Keratinocyte (primary cell): ENCODE measurements at regions not wholly inside any gene's neighbourhood (a gene's known extent, or its start where the extent isn't known, plus 50 kb on each side); places are given as distances from the start of the nearest gene placed in this dataset.

ENCODE experiments used
- EZH2 ChIP-seq: IDR thresholded peaks from one replicate; pipeline ENCODE4 v1.6.1; 2012; ENCODE audit warnings: inconsistent platforms, mild to moderate bottlenecking, low read length, moderate library complexity
- TF ChIP-seq, protein P1 (sequence below), 3 experiments: IDR thresholded peaks in 1 of 3; conservative IDR thresholded peaks in 1 of 3; optimal IDR thresholded peaks in 1 of 3; 2 replicates in 2 of 3; 3 replicates in 1 of 3; pipeline versions ENCODE3 to v1.5.1; 2011; ENCODE audit warnings: low read length in 3 of 3, mild to moderate bottlenecking in 3 of 3, moderate library complexity in 2 of 3, control low read depth in 1 of 3, inconsistent platforms in 1 of 3; ENCODE audit not compliant: insufficient read depth in 2 of 3; ENCODE audit errors: extremely low read depth in 1 of 3

- TF ChIP-seq, protein P1, sequence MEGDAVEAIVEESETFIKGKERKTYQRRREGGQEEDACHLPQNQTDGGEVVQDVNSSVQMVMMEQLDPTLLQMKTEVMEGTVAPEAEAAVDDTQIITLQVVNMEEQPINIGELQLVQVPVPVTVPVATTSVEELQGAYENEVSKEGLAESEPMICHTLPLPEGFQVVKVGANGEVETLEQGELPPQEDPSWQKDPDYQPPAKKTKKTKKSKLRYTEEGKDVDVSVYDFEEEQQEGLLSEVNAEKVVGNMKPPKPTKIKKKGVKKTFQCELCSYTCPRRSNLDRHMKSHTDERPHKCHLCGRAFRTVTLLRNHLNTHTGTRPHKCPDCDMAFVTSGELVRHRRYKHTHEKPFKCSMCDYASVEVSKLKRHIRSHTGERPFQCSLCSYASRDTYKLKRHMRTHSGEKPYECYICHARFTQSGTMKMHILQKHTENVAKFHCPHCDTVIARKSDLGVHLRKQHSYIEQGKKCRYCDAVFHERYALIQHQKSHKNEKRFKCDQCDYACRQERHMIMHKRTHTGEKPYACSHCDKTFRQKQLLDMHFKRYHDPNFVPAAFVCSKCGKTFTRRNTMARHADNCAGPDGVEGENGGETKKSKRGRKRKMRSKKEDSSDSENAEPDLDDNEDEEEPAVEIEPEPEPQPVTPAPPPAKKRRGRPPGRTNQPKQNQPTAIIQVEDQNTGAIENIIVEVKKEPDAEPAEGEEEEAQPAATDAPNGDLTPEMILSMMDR (optimal IDR thresholded peaks at IDR 0.05 in 1 of 3, IDR thresholded peaks at IDR 0.05 in 1 of 3, conservative IDR thresholded peaks at IDR 0.05 in 1 of 3; ENCODE audit: extremely low read depth in 1 of 3, insufficient read depth in 2 of 3, low read length in 3 of 3) = no peak
- TF ChIP-seq EZH2 = no peak
These were observed 54.8 kb upstream of the EXOC4 start for GRCh38 chr7:133197972-133198544.
